ENCODE measurements at regions not wholly inside any gene's neighbourhood (a gene's known extent, or its start where the extent isn't known, plus 50 kb on each side); places are given as distances from the start of the nearest gene placed in this dataset.

GRCh38 chr11:109109150-109109549, 312.8 kb upstream of the C11orf87 start:
- DNase-seq: no peak

GRCh38 chr11:109109571-109110315, 312.2 kb upstream of the C11orf87 start:
- no peak for DNase-seq

GRCh38 chr11:109112261-109112660, 309.7 kb upstream of the C11orf87 start:
- peak in 1 of 2 experiments; percentile 34 for DNase-seq

GRCh38 chr11:109112821-109113280, 309.1 kb upstream of the C11orf87 start:
- peak; percentile 72 to 84 for DNase-seq

GRCh38 chr11:109120341-109120740, 301.6 kb upstream of the C11orf87 start:
- DNase-seq: no peak

- no peak for DNase-seq
Observed at GRCh38 chr11:109121173-109121932, 300.6 kb upstream of the C11orf87 start.

- no peak for DNase-seq
Observed at GRCh38 chr11:109123816-109124787, 297.9 kb upstream of the C11orf87 start.

GRCh38 chr11:109130910-109131309, 291.1 kb upstream of the C11orf87 start:
- no peak for DNase-seq

GRCh38 chr11:109132539-109132938, 289.5 kb upstream of the C11orf87 start:
- DNase-seq: no peak

- no peak for DNase-seq
Observed at GRCh38 chr11:109133159-109133558, 288.8 kb upstream of the C11orf87 start.

- DNase-seq: no peak
Observed at GRCh38 chr11:109135627-109136026, 286.4 kb upstream of the C11orf87 start.

GRCh38 chr11:109138196-109138595, 283.8 kb upstream of the C11orf87 start:
- no peak for DNase-seq

GRCh38 chr11:109140426-109140825, 281.6 kb upstream of the C11orf87 start:
- no peak for DNase-seq

- DNase-seq: no peak
Observed at GRCh38 chr11:109140857-109141515, 281.0 kb upstream of the C11orf87 start.

- no peak for DNase-seq
Observed at GRCh38 chr11:109145287-109145686, 276.7 kb upstream of the C11orf87 start.

- DNase-seq: no peak
Observed at GRCh38 chr11:109147726-109148125, 274.3 kb upstream of the C11orf87 start.

- DNase-seq: no peak
Observed at GRCh38 chr11:109148669-109149068, 273.3 kb upstream of the C11orf87 start.

- DNase-seq: no peak
Observed at GRCh38 chr11:109150581-109150980, 271.4 kb upstream of the C11orf87 start.

GRCh38 chr11:109153836-109154235, 268.2 kb upstream of the C11orf87 start:
- peak in 1 of 2 experiments; percentile 12 for DNase-seq

GRCh38 chr11:109155291-109155690, 266.7 kb upstream of the C11orf87 start:
- no peak for DNase-seq

GRCh38 chr11:109165035-109165434, 257.0 kb upstream of the C11orf87 start:
- no peak for DNase-seq

- DNase-seq: no peak
Observed at GRCh38 chr11:109166441-109166840, 255.5 kb upstream of the C11orf87 start.
